OCI-LY1 (cell line): ENCODE measurements at regions not wholly inside any gene's neighbourhood (a gene's known extent, or its start where the extent isn't known, plus 50 kb on each side); places are given as distances from the start of the nearest gene placed in this dataset.

Experiments
- H2AFZ ChIP-seq: fragments of 200-600 bp; sonication (generic), shearing (Covaris generic); 2 replicates; pipeline ENCODE4 v1.6.0; 2014; ENCODE audit warnings: antibody characterized with exemption, mild to moderate bottlenecking, low read length
- H3F3A ChIP-seq: fragments of 200-600 bp; sonication (generic), shearing (Covaris generic); 2 replicates; pipeline ENCODE4 v1.6.0; 2014; ENCODE audit warnings: mild to moderate bottlenecking, antibody characterized with exemption, low read length, moderate library complexity; ENCODE audit not compliant: insufficient read depth
- H3K27ac ChIP-seq: fragments of 200-600 bp; sonication (generic); 2 replicates; pipeline ENCODE4 v1.5.1; 2014; ENCODE audit warnings: low read length, mixed run types, mild to moderate bottlenecking, low read depth; ENCODE audit not compliant: poor library complexity, severe bottlenecking
- H3K27me3 ChIP-seq: fragments of 200-600 bp; sonication (generic); 2 replicates; pipeline ENCODE4 v1.6.0; 2014; ENCODE audit warnings: antibody characterized with exemption, mild to moderate bottlenecking, low read length, moderate library complexity; ENCODE audit not compliant: insufficient read depth
- H3K36me3 ChIP-seq: fragments of 200-600 bp; sonication (generic); 2 replicates; pipeline ENCODE4 v1.6.1; 2014; ENCODE audit warnings: mild to moderate bottlenecking, antibody characterized with exemption, low read length, moderate library complexity, mixed read lengths; ENCODE audit not compliant: insufficient read depth
- H3K4me1 ChIP-seq: fragments of 200-600 bp; sonication (generic); 2 replicates; pipeline ENCODE4 v1.5.1; 2014; ENCODE audit warnings: mild to moderate bottlenecking, low read length, moderate library complexity; ENCODE audit not compliant: insufficient read depth, severe bottlenecking
- H3K4me2 ChIP-seq: fragments of 200-600 bp; sonication (generic), shearing (Covaris generic); 2 replicates; pipeline ENCODE4 v1.6.1; 2014; ENCODE audit warnings: low read length
- H3K4me3 ChIP-seq: fragments of 200-600 bp; sonication (generic); 2 replicates; pipeline ENCODE4 v1.5.1; 2014; ENCODE audit warnings: low read length, low read depth, mild to moderate bottlenecking, mixed read lengths; ENCODE audit not compliant: poor library complexity, severe bottlenecking
- H3K79me2 ChIP-seq: fragments of 200-600 bp; shearing (Covaris generic); 2 replicates; pipeline ENCODE4 v1.6.1; 2016; ENCODE audit warnings: mixed run types, low read length, mixed read lengths; ENCODE audit not compliant: insufficient read depth
- H3K9ac ChIP-seq: fragments of 200-600 bp; sonication (generic), shearing (Covaris generic); 2 replicates; pipeline ENCODE4 v1.6.1; 2014; ENCODE audit warnings: mild to moderate bottlenecking, low read length, mixed read lengths
- H3K9me2 ChIP-seq: fragments of 200-600 bp; sonication (generic), shearing (Covaris generic); 2 replicates; pipeline ENCODE4 v1.6.1; 2014; ENCODE audit warnings: low read depth, mild to moderate bottlenecking, low read length, mixed read lengths
- H3K9me3 ChIP-seq: fragments of 200-600 bp; shearing (Covaris generic); 2 replicates; pipeline ENCODE4 v1.6.1; 2014; ENCODE audit warnings: low read length, mixed read lengths
- H4K20me1 ChIP-seq: fragments of 200-600 bp; sonication (generic), shearing (Covaris generic); 2 replicates; pipeline ENCODE4 v1.6.0; 2016; ENCODE audit warnings: mild to moderate bottlenecking, low read length; ENCODE audit not compliant: insufficient read depth
- EZH2 ChIP-seq: fragments of 200-600 bp; sonication (generic), shearing (Covaris generic); IDR thresholded peaks from 2 replicates; pipeline ENCODE4 v1.8.0; 2017; ENCODE audit warnings: borderline replicate concordance, mixed run types, mild to moderate bottlenecking, antibody characterized with exemption, low read length, moderate library complexity, mixed read lengths
- TF ChIP-seq, protein P1 (sequence below): fragments of 200-600 bp; sonication (generic), shearing (Covaris generic); IDR thresholded peaks from 2 replicates; pipeline ENCODE4 v1.5.1; 2017; ENCODE audit warnings: mild to moderate bottlenecking, antibody characterized with exemption, low read length, moderate library complexity, mixed read lengths

- Histone ChIP-seq H3K79me2 (no peaks in the 10 kb centered on the region), H3K27ac (no peak overlapping the region), H3K27me3 (no peaks in the 10 kb centered on the region), H3K4me1 (no peaks in the 10 kb centered on the region), H4K20me1 (no peaks in the 10 kb centered on the region), H2AFZ (no peak overlapping the region), H3F3A (no peaks in the 10 kb centered on the region), H3K9ac (no peak overlapping the region), H3K4me3 (no peak overlapping the region), H3K9me2 (no peaks in the 10 kb centered on the region), H3K36me3 (no peaks in the 10 kb centered on the region), H3K4me2 (no peak overlapping the region), H3K9me3 (no peaks in the 10 kb centered on the region)
- TF ChIP-seq, protein P1, sequence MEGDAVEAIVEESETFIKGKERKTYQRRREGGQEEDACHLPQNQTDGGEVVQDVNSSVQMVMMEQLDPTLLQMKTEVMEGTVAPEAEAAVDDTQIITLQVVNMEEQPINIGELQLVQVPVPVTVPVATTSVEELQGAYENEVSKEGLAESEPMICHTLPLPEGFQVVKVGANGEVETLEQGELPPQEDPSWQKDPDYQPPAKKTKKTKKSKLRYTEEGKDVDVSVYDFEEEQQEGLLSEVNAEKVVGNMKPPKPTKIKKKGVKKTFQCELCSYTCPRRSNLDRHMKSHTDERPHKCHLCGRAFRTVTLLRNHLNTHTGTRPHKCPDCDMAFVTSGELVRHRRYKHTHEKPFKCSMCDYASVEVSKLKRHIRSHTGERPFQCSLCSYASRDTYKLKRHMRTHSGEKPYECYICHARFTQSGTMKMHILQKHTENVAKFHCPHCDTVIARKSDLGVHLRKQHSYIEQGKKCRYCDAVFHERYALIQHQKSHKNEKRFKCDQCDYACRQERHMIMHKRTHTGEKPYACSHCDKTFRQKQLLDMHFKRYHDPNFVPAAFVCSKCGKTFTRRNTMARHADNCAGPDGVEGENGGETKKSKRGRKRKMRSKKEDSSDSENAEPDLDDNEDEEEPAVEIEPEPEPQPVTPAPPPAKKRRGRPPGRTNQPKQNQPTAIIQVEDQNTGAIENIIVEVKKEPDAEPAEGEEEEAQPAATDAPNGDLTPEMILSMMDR: no peak
- no peak for TF ChIP-seq EZH2
These were observed 180.8 kb downstream of the PLPPR4 start for GRCh38 chr1:99445071-99445470.

- H3K79me2 ChIP-seq: no peaks in the 10 kb centered on the region
- no peaks in the 10 kb centered on the region for H3K4me1 ChIP-seq
- no peaks in the 10 kb centered on the region for H3K27me3 ChIP-seq
- no peaks in the 10 kb centered on the region for H3F3A ChIP-seq
- H3K36me3 ChIP-seq: no peaks in the 10 kb centered on the region
- H3K9me3 ChIP-seq: no peaks in the 10 kb centered on the region
- H3K27ac ChIP-seq: no peak overlapping the region
- no peak overlapping the region for H2AFZ ChIP-seq
- TF ChIP-seq, protein P1: no peak
- no peak for TF ChIP-seq EZH2
- H3K4me2 ChIP-seq: no peak overlapping the region
- no peak overlapping the region for H3K9ac ChIP-seq
- no peaks in the 10 kb centered on the region for H3K9me2 ChIP-seq
- no peaks in the 10 kb centered on the region for H4K20me1 ChIP-seq
- H3K4me3 ChIP-seq: no peak overlapping the region
These were observed 181.2 kb downstream of the PLPPR4 start for GRCh38 chr1:99445486-99445885.

- Histone ChIP-seq H4K20me1 (no peaks in the 10 kb centered on the region), H3F3A (no peaks in the 10 kb centered on the region), H3K9ac (no peak overlapping the region), H3K9me2 (no peaks in the 10 kb centered on the region), H3K36me3 (no peaks in the 10 kb centered on the region), H3K4me1 (no peaks in the 10 kb centered on the region), H2AFZ (no peak overlapping the region), H3K27ac (no peak overlapping the region), H3K9me3 (no peaks in the 10 kb centered on the region), H3K4me2 (no peak overlapping the region), H3K79me2 (no peaks in the 10 kb centered on the region), H3K4me3 (no peak overlapping the region), H3K27me3 (no peaks in the 10 kb centered on the region)
- TF ChIP-seq EZH2: no peak
- TF ChIP-seq, protein P1: no peak
These were observed 183.4 kb downstream of the PLPPR4 start for GRCh38 chr1:99447721-99448120.
